GM21717 (cell line): ENCODE measurements at regions not wholly inside any gene's neighbourhood (a gene's known extent, or its start where the extent isn't known, plus 50 kb on each side); places are given as distances from the start of the nearest gene placed in this dataset.
A peak's percentile ranks its signal among the peaks of the same experiment; 100 is the strongest.
"Not testable (repeated sequence)": the region's sequence is repeated elsewhere in the genome, so short reads cannot be mapped to it uniquely, and the experiment has no call there.

ENCODE experiments used
- ATAC-seq: cut with Tn5 transposase; IDR thresholded peaks from one replicate; pipeline ENCODE4 v1.9.1; 2021; ENCODE audit warnings: mild to moderate bottlenecking, moderate library complexity; ENCODE audit not compliant: unreplicated experiment

- ATAC-seq, result not testable (repeated sequence)
These were observed 51.5 kb downstream of the PPIAL4A start for GRCh38 chr1:120941066-120941465.

GRCh38 chr1:120941836-120942217 is 52.3 kb downstream of the PPIAL4A start:
- not testable (repeated sequence) for ATAC-seq

- peak; percentile 83 for ATAC-seq
These were observed 52.8 kb downstream of the PPIAL4A start for GRCh38 chr1:120942218-120942944.

DNA sequence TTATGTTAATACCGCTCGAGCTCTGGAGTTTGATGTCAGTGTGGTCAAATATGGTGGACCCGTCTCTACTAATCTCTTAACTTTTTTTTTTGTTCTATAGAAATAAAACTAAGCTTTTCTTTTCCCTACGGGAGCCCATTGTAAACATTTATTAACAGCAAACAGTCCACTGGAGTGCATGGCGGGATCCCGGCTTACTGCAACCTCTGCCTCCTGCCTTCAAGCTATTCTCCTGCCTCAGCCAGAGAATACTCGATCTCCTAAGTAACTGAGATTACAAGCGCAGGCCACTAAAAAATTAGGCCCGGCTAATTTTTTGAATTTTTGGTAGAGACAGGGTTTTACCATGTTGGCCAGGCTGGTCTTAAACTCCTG is 53.4 kb downstream of the PPIAL4A start:
- not testable (repeated sequence) for ATAC-seq

- ATAC-seq, result not testable (repeated sequence)
These were observed 55.1 kb downstream of the PPIAL4A start for GRCh38 chr1:120944691-120945090.

GRCh38 chr1:120945122-120945521 is 55.6 kb downstream of the PPIAL4A start:
- not testable (repeated sequence) for ATAC-seq

GRCh38 chr1:120947114-120947513 is 57.5 kb downstream of the PPIAL4A start:
- ATAC-seq, result not testable (repeated sequence)

DNA sequence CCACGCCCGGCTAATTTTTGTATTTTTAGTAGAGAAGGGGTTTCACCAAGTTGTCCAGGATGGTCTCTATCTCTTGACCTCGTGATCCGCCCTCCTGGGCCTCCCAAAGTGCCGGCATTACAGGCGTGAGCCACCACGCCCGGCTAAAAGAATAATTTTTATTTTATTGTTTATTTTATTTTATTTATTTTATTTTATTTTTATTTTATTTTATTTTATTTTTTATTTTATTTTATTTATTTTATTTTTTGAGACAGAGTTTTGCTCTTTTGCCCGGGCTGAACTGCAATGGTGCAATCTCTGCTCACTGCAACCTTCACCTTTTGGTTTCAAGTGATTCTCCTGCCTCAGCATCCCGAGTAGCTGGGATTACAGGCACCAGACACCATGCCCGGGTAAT is 60.2 kb downstream of the PPIAL4A start:
- not testable (repeated sequence) for ATAC-seq

- ATAC-seq, result not testable (repeated sequence)
These were observed 61.1 kb downstream of the PPIAL4A start for GRCh38 chr1:120950633-120951032.

GRCh38 chr1:120951100-120951499 is 61.5 kb downstream of the PPIAL4A start:
- not testable (repeated sequence) for ATAC-seq

GRCh38 chr1:120952207-120952870 is 62.8 kb downstream of the PPIAL4A start:
- not testable (repeated sequence) for ATAC-seq

GRCh38 chr1:120952871-120953265 is 63.3 kb downstream of the PPIAL4A start:
- not testable (repeated sequence) for ATAC-seq

- no peak for ATAC-seq
These were observed 65.2 kb downstream of the PPIAL4A start for GRCh38 chr1:120954736-120955135.

DNA sequence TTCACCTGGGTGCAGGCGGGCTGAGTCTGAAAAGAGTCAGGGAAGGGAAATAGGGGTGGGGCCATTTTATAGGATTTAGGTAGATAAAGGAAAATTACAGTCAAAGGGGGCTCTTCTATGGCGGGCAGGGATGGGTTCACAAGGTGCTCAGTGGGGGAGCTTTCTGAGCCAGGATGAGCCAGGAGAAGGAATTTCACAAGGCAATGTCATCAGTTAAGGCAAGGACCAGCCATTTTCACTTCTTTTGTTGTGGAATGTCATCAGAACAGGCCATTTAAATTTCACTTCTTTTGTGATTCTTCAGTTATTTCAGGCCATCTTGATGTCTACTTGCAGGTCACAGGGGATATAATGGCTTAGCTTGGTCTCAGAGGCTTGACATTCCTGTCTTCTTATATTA is 66.4 kb downstream of the PPIAL4A start:
- not testable (repeated sequence) for ATAC-seq

GRCh38 chr1:120966018-120966417 is 76.4 kb downstream of the PPIAL4A start:
- not testable (repeated sequence) for ATAC-seq

DNA sequence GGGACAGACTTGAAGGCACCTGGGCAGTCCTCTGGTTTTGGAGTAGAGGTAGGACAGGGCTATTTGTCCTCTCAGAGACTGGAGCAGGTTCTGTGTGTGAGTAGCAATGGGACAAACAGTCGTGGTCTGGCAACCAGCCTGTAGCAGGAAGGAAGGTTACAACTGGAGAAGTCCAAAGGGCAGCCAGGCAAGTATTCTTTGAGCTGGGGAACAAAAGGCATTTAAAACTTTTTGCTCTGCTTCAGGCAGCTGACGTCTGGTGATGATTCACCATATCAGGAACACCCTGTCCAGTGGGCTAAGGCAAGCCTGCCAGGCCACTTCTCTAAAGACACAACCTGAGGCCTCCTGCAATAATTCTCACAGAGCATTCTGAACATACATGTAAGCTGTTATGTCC is 83.3 kb downstream of the PPIAL4A start:
- not testable (repeated sequence) for ATAC-seq

DNA sequence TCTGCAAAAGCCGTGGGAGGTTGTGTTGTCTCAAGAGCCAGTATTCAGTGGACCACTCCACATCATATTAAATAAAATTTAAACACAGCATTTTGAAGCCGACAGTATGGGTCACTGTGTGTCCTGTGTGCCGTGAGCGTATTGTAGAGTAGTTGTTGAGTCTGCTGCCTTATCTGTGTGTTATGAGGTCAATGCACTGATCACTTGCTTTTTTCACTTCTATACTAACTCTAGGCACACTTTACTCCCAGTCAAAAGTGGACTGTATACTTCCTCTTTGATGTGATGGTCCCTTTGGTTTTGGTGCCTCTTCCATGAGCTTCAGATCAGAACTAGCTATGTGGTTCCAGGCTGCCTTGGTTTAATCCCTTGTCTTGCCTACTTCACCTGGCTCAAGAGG is 84.3 kb downstream of the PPIAL4A start:
- not testable (repeated sequence) for ATAC-seq

- not testable (repeated sequence) for ATAC-seq
These were observed 87.7 kb downstream of the PPIAL4A start for GRCh38 chr1:120977279-120977678.

- not testable (repeated sequence) for ATAC-seq
These were observed 92.0 kb downstream of the PPIAL4A start for GRCh38 chr1:120981489-120982094.

DNA sequence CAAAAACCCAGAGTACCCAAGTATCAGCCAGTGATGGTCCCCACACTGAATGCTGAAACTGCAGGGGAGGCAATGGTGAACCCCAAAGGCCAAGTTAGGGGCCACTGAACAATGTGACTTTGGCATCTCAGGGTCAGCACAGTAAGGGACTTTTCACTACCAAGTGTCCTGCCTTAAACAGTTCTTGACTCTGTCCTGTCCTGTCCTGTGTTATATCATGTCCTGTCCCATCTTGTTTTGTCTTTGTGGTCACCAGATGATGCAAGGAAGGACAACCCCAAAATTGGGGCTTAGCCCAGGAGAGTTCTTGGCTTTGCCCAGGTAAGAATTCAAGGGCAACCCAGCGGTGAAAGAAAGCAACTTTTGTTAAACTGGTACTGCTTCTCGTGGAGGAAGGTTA is 105.0 kb downstream of the PPIAL4A start:
- ATAC-seq, result not testable (repeated sequence)

- ATAC-seq, result not testable (repeated sequence)
These were observed 105.5 kb downstream of the PPIAL4A start for GRCh38 chr1:120995025-120995424.
